Neural progenitor cell (in vitro differentiated cells): ENCODE measurements at regions not wholly inside any gene's neighbourhood (a gene's known extent, or its start where the extent isn't known, plus 50 kb on each side); places are given as distances from the start of the nearest gene placed in this dataset. TPM values are rescaled to one million over a fixed set of nuclear protein-coding genes. Genes with fewer than 3 reads are reported as not detected.

ENCODE experiments used
- DNase-seq: peaks from one replicate; pipeline ENCODE4 v3.0.0-alpha.2; 2016; ENCODE audit warnings: low spot score
- H2AFZ ChIP-seq: fragments of 200-600 bp; sonication (generic); replicated peaks from 2 replicates; pipeline ENCODE4 v1.6.1; 2016; ENCODE audit warnings: antibody characterized with exemption
- H3F3A ChIP-seq: fragments of 200-600 bp; sonication (generic); 2 replicates; pipeline ENCODE4 v1.6.1; 2016; ENCODE audit warnings: antibody characterized with exemption, low read depth
- H3K27ac ChIP-seq: fragments of 200-600 bp; sonication (generic); 2 replicates; pipeline ENCODE4 v1.5.1; 2016; ENCODE audit warnings: mild to moderate bottlenecking
- H3K27me3 ChIP-seq: fragments of 200-600 bp; sonication (generic); 2 replicates; pipeline ENCODE4 v1.6.1; 2016; ENCODE audit warnings: mild to moderate bottlenecking, moderate library complexity
- H3K36me3 ChIP-seq: fragments of 200-600 bp; sonication (generic); 2 replicates; pipeline ENCODE4 v1.5.1; 2016
- H3K4me1 ChIP-seq: fragments of 200-600 bp; sonication (generic); 2 replicates; pipeline ENCODE4 v1.6.1; 2016; ENCODE audit warnings: mixed run types
- H3K4me2 ChIP-seq: fragments of 200-600 bp; sonication (generic); 2 replicates; pipeline ENCODE4 v1.6.1; 2016
- H3K4me3 ChIP-seq: fragments of 200-600 bp; sonication (generic); 2 replicates; pipeline ENCODE4 v1.5.1; 2016
- H3K79me2 ChIP-seq: fragments of 200-600 bp; sonication (generic); 2 replicates; pipeline ENCODE4 v1.6.1; 2016; ENCODE audit warnings: low read depth
- H3K9ac ChIP-seq: fragments of 200-600 bp; sonication (generic); 2 replicates; pipeline ENCODE4 v1.6.1; 2016
- H3K9me3 ChIP-seq: fragments of 200-600 bp; sonication (generic); 2 replicates; pipeline ENCODE4 v1.5.1; 2016; ENCODE audit warnings: low read depth
- H4K20me1 ChIP-seq: fragments of 200-600 bp; sonication (generic); 2 replicates; pipeline ENCODE4 v1.6.1; 2016; ENCODE audit warnings: low read depth
- H3K27ac Mint-ChIP-seq: 3 replicates; pipeline ENCODE4 v1.8.0; 2021; ENCODE audit warnings: mixed read lengths
- H3K27me3 Mint-ChIP-seq: 2 replicates; pipeline ENCODE4 v1.8.0; 2022; ENCODE audit warnings: low read depth, mild to moderate bottlenecking, inconsistent platforms, moderate library complexity, mixed read lengths; ENCODE audit not compliant: insufficient read depth
- H3K36me3 Mint-ChIP-seq: 3 replicates; pipeline ENCODE4 v1.8.0; 2021; ENCODE audit warnings: mixed read lengths
- H3K4me1 Mint-ChIP-seq: 3 replicates; pipeline ENCODE4 v1.8.0; 2021; ENCODE audit warnings: mixed read lengths
- H3K4me3 Mint-ChIP-seq: 3 replicates; pipeline ENCODE4 v1.8.0; 2021; ENCODE audit warnings: mild to moderate bottlenecking, moderate library complexity, mixed read lengths
- H3K9me3 Mint-ChIP-seq: 3 replicates; pipeline ENCODE4 v1.8.0; 2020; ENCODE audit warnings: mixed read lengths
- CTCF ChIP-seq: fragments of 200-600 bp; sonication (generic); IDR thresholded peaks from 2 replicates; pipeline ENCODE4 v1.5.1; 2017; ENCODE audit warnings: antibody characterized with exemption, mild to moderate bottlenecking
- small RNA-seq: library from RNA; depleted of rRNA; stranded (forward); fragments of <200 nt; gene quantifications from one replicate; pipeline ENCODE3, GENCODE V24; 2015

- no peak for TF ChIP-seq CTCF
- no peaks in the 10 kb centered on the region for H3K4me1 ChIP-seq
- H3K9ac ChIP-seq, result no peak overlapping the region
- Mint-ChIP-seq H3K36me3 (no peaks in the 10 kb centered on the region), H3K27ac (no peak overlapping the region), H3K9me3 (peaks cover 2% of the 10 kb centered on the region), H3K27me3 (no peaks in the 10 kb centered on the region), H3K4me3 (no peak overlapping the region), H3K4me1 (no peaks in the 10 kb centered on the region)
- H3K4me3 ChIP-seq, result no peak overlapping the region
- H3K4me2 ChIP-seq, result no peak overlapping the region
- no peak overlapping the region for H2AFZ ChIP-seq
- no peaks in the 10 kb centered on the region for H3K36me3 ChIP-seq
- H3K79me2 ChIP-seq, result no peaks in the 10 kb centered on the region
- H3K27me3 ChIP-seq, result no peaks in the 10 kb centered on the region
- DNase-seq, result no peak
- H3K27ac ChIP-seq, result no peak overlapping the region
- H4K20me1 ChIP-seq, result no peaks in the 10 kb centered on the region
- H3F3A ChIP-seq, result no peaks in the 10 kb centered on the region
- H3K9me3 ChIP-seq, result no peaks in the 10 kb centered on the region
These were observed 54.1 kb upstream of the TMEM161B start for GRCh38 chr5:88322785-88323184.

Small RNAs in the stretch of these regions (small RNA-seq; reads per million reads assigned to genes)
- gene RF00156, result not detected
